SK-N-SH (cell line): ENCODE measurements at regions not wholly inside any gene's neighbourhood (a gene's known extent, or its start where the extent isn't known, plus 50 kb on each side); places are given as distances from the start of the nearest gene placed in this dataset.

ENCODE experiments used
- CTCF ChIA-PET: fragments of 300-600, 350-600 bp; formaldehyde crosslinking; extraction: SDS; loops from one replicate; lab custom pipeline; 2021; lab: Yijun Ruan, JAX
- POLR2A ChIA-PET: fragments of 350-600 bp; sonication (Branson Sonifier 250); formaldehyde crosslinking; extraction: SDS; loops from one replicate; lab custom pipeline; 2020; ENCODE audit warnings: antibody characterized with exemption, inconsistent platforms; lab: Yijun Ruan, JAX
- DNase-seq: peaks from one replicate; pipeline ENCODE4 v3.0.0; 2012
- H2AFZ ChIP-seq: fragments of 200-600 bp; sonication (generic); 2 replicates; pipeline ENCODE4 v1.8.1; 2016; ENCODE audit warnings: antibody characterized with exemption, mild to moderate bottlenecking, low read depth
- H3F3A ChIP-seq: fragments of 200-600 bp; sonication (generic); replicated peaks from 2 replicates; pipeline ENCODE3; 2016; ENCODE audit warnings: antibody characterized with exemption, mild to moderate bottlenecking; ENCODE audit not compliant: insufficient read depth
- H3K27ac ChIP-seq, 2 experiments: fragments of 200-500 bp in 1 of 2; fragments of 200-600 bp in 1 of 2; sonication (Bioruptor generic) in 1 of 2; sonication (generic), shearing (Covaris generic) in 1 of 2; 2 replicates each; pipeline versions ENCODE4 v1.5.1 to v1.6.1; 2014 to 2016; ENCODE audit warnings: low read depth in 2 of 2, inconsistent platforms in 1 of 2, low read length in 1 of 2, mild to moderate bottlenecking in 1 of 2, mixed read lengths in 1 of 2
- H3K27me3 ChIP-seq: fragments of 200-600 bp; sonication (generic), shearing (Covaris generic); 2 replicates; pipeline ENCODE4 v1.6.1; 2016; ENCODE audit warnings: mixed run types; ENCODE audit not compliant: insufficient read depth
- H3K36me3 ChIP-seq, 2 experiments: fragments of 200-500 bp in 1 of 2; fragments of 200-600 bp in 1 of 2; sonication (Bioruptor generic) in 1 of 2; sonication (generic) in 1 of 2; replicated peaks in 1 of 2; 2 replicates each; pipeline versions ENCODE3 to v1.5.1; 2014 to 2016; ENCODE audit warnings: low read length in 1 of 2, mild to moderate bottlenecking in 1 of 2; ENCODE audit not compliant: insufficient read depth in 2 of 2, control insufficient read depth in 1 of 2
- H3K4me1 ChIP-seq, 2 experiments: fragments of 200-500 bp in 1 of 2; fragments of 200-600 bp in 1 of 2; sonication (Bioruptor generic) in 1 of 2; sonication (generic), shearing (Covaris generic) in 1 of 2; 2 replicates each; pipeline versions ENCODE4 v1.5.1 to v1.6.1; 2014 to 2016; ENCODE audit warnings: low read depth in 1 of 2, low read length in 1 of 2, mixed run types in 1 of 2; ENCODE audit not compliant: insufficient read depth in 2 of 2, control insufficient read depth in 1 of 2
- H3K4me2 ChIP-seq: fragments of 200-600 bp; sonication (generic), shearing (Covaris generic); 2 replicates; pipeline ENCODE4 v1.6.1; 2017; ENCODE audit warnings: mixed run types
- H3K4me3 ChIP-seq, 2 experiments: fragments of 200-500 bp in 1 of 2; fragments of 200-600 bp in 1 of 2; sonication (Bioruptor generic) in 1 of 2; sonication (generic), shearing (Covaris generic) in 1 of 2; 2 replicates each; pipeline versions ENCODE4 v1.5.1 to v1.8.1; 2014 to 2016; ENCODE audit warnings: low read depth in 2 of 2, inconsistent platforms in 1 of 2, low read length in 1 of 2, mild to moderate bottlenecking in 1 of 2, mixed read lengths in 1 of 2, moderate library complexity in 1 of 2
- H3K79me2 ChIP-seq: fragments of 200-600 bp; sonication (generic); 2 replicates; pipeline ENCODE4 v1.8.1; 2017; ENCODE audit warnings: mild to moderate bottlenecking; ENCODE audit not compliant: insufficient read depth
- H3K9ac ChIP-seq: fragments of 200-600 bp; sonication (generic); 2 replicates; pipeline ENCODE4 v1.6.1; 2017; ENCODE audit warnings: mixed run types
- H3K9me2 ChIP-seq: fragments of 200-600 bp; sonication (generic); 2 replicates; pipeline ENCODE4 v1.6.1; 2017; ENCODE audit warnings: mixed run types
- H3K9me3 ChIP-seq: fragments of 200-600 bp; sonication (generic); 2 replicates; pipeline ENCODE4 v1.6.1; 2017; ENCODE audit warnings: mixed run types, mild to moderate bottlenecking, moderate library complexity
- H4K20me1 ChIP-seq: fragments of 200-600 bp; sonication (generic); 2 replicates; pipeline ENCODE4 v1.6.1; 2017; ENCODE audit warnings: mild to moderate bottlenecking, mixed run types; ENCODE audit not compliant: insufficient read depth
- CTCF ChIP-seq: fragments of 200-600 bp; sonication (generic); IDR thresholded peaks from 2 replicates; pipeline ENCODE4 v1.6.1; 2017; ENCODE audit warnings: antibody characterized with exemption, mild to moderate bottlenecking, moderate library complexity
- FOSL2 ChIP-seq: IDR thresholded peaks from 2 replicates; pipeline ENCODE4 v1.4.0; 2012; ENCODE audit warnings: low read depth, mild to moderate bottlenecking, moderate library complexity, borderline replicate concordance
- FOXJ3 ChIP-seq: sonication (generic); formaldehyde crosslinking; IDR thresholded peaks from 2 replicates; pipeline ENCODE4 v1.5.1; 2020; ENCODE audit warnings: mild to moderate bottlenecking, missing genetic modification reagents
- FOXM1 ChIP-seq: IDR thresholded peaks from 2 replicates; pipeline ENCODE4 v1.4.0; 2012; ENCODE audit warnings: low read depth, mild to moderate bottlenecking
- GABPA ChIP-seq: IDR thresholded peaks from 2 replicates; pipeline ENCODE4 v1.4.0; 2012; ENCODE audit warnings: low read depth, mild to moderate bottlenecking
- IRF3 ChIP-seq: fragments of 150-350 bp; IDR thresholded peaks from 2 replicates; pipeline ENCODE4 v1.6.1; 2016; ENCODE audit warnings: mild to moderate bottlenecking, low read depth, low read length
- JUND ChIP-seq: IDR thresholded peaks from 2 replicates; pipeline ENCODE4 v1.4.0; 2012
- MAX ChIP-seq: IDR thresholded peaks from 2 replicates; pipeline ENCODE4 v1.4.0; 2012; ENCODE audit warnings: low read depth
- MXI1 ChIP-seq: IDR thresholded peaks from 2 replicates; pipeline ENCODE4 v1.6.1; 2012; ENCODE audit warnings: mild to moderate bottlenecking, low read depth, low read length, improper control_type of control experiment
- NFIC ChIP-seq: IDR thresholded peaks from 2 replicates; pipeline ENCODE4 v1.4.0; 2012; ENCODE audit warnings: borderline replicate concordance
- NRF1 ChIP-seq: IDR thresholded peaks from 2 replicates; pipeline ENCODE4 v1.6.1; 2012; ENCODE audit warnings: low read depth, mild to moderate bottlenecking, low read length
- POLR2AphosphoS5 ChIP-seq: IDR thresholded peaks from 2 replicates; pipeline ENCODE4 v1.6.1; 2012; ENCODE audit warnings: low read depth, low read length
- REST ChIP-seq: IDR thresholded peaks from 2 replicates; pipeline ENCODE4 v1.6.1; 2012; ENCODE audit warnings: mild to moderate bottlenecking, low read depth, low read length, moderate library complexity
- SMC3 ChIP-seq: IDR thresholded peaks from 2 replicates; pipeline ENCODE4 v1.6.1; 2012; ENCODE audit warnings: low read depth, low read length, improper control_type of control experiment
- TAF1 ChIP-seq: IDR thresholded peaks from 2 replicates; pipeline ENCODE4 v1.6.1; 2012; ENCODE audit warnings: low read depth, mild to moderate bottlenecking, low read length, moderate library complexity, borderline replicate concordance
- TCF12 ChIP-seq: IDR thresholded peaks from 2 replicates; pipeline ENCODE4 v1.4.0; 2012
- TEAD4 ChIP-seq: IDR thresholded peaks from 2 replicates; pipeline ENCODE4 v1.4.0; 2012; ENCODE audit warnings: mild to moderate bottlenecking, borderline replicate concordance; ENCODE audit not compliant: insufficient read depth
- ZBTB33 ChIP-seq: IDR thresholded peaks from 2 replicates; pipeline ENCODE4 v1.4.0; 2012; ENCODE audit warnings: low read depth, borderline replicate concordance
- whole genome bisulfite sequencing: methylation state at CpG from one replicate; pipeline ENCODE4 v1.1.6; 2017; ENCODE audit warnings: low lambda C conversion rate; 5-methylcytosine and 5-hydroxymethylcytosine counted together

GRCh38 chr3:64438066-64438465 lies 212.8 kb upstream of the PRICKLE2 start:
- Histone ChIP-seq H3K4me1 (peaks cover 0 to 14% of the 10 kb centered on the region in 2 experiments; a peak in 2 of 4 replicates), H3F3A (peaks cover 3% of the 10 kb centered on the region), H3K4me2 (no peak overlapping the region), H3K9me2 (no peaks in the 10 kb centered on the region), H3K4me3 (no peak overlapping the region), H3K27ac (no peak overlapping the region), H3K79me2 (no peaks in the 10 kb centered on the region), H3K36me3 (no peaks in the 10 kb centered on the region), H4K20me1 (no peaks in the 10 kb centered on the region), H3K9me3 (no peaks in the 10 kb centered on the region), H2AFZ (no peak overlapping the region), H3K9ac (no peak overlapping the region), H3K27me3 (no peaks in the 10 kb centered on the region)
- no peak for TF ChIP-seq IRF3
- TF ChIP-seq FOXM1 = no peak
- TF ChIP-seq FOSL2 = no peak
- no peak for TF ChIP-seq CTCF
- TF ChIP-seq SMC3 = no peak
- TF ChIP-seq MAX = no peak
- no peak for TF ChIP-seq JUND
- TF ChIP-seq REST = no peak
- TF ChIP-seq MXI1 = no peak
- no peak for TF ChIP-seq NFIC
- TF ChIP-seq TCF12 = no peak
- ChIA-PET POLR2A (no interaction called here), CTCF (interaction anchor here (0.8 kb wide), 1 partner anchor 408 kb away, joined by 3 read pairs; no protein-coding TSS in a partner anchor)
- no peak for DNase-seq
- 71% methylated on average over 1 of the region's 1 CpG for WGBS

- Histone ChIP-seq H3K4me3 (no peak overlapping the region), H3K4me2 (no peak overlapping the region), H3K9me2 (no peaks in the 10 kb centered on the region), H3K9ac (no peak overlapping the region), H3K36me3 (no peaks in the 10 kb centered on the region), H3K4me1 (peaks cover 0 to 9% of the 10 kb centered on the region in 2 experiments; a peak in 2 of 4 replicates), H3K27ac (no peak overlapping the region), H3K79me2 (no peaks in the 10 kb centered on the region), H3K9me3 (no peaks in the 10 kb centered on the region), H2AFZ (no peak overlapping the region), H4K20me1 (no peaks in the 10 kb centered on the region), H3K27me3 (no peaks in the 10 kb centered on the region), H3F3A (peaks cover 3% of the 10 kb centered on the region)
- DNase-seq = no peak
- ChIA-PET POLR2A (no interaction called here), CTCF (interaction anchor here (0.7 to 0.8 kb wide), 2 partner anchors 407 kb away, joined by 3 read pairs; no protein-coding TSS in a partner anchor)
- WGBS = 78% methylated on average over 5 of the region's 5 CpGs
- no peak for TF ChIP-seq TEAD4
- no peak for TF ChIP-seq POLR2AphosphoS5
- TF ChIP-seq FOSL2 = no peak
- TF ChIP-seq TAF1 = no peak
- TF ChIP-seq FOXJ3 = no peak
- no peak for TF ChIP-seq ZBTB33
- TF ChIP-seq GABPA = no peak
- no peak for TF ChIP-seq NRF1
Measured at GRCh38 chr3:64437131-64437530, 211.9 kb upstream of the PRICKLE2 start.
